ENCODE measurements at regions not wholly inside any gene's neighbourhood (a gene's known extent, or its start where the extent isn't known, plus 50 kb on each side); places are given as distances from the start of the nearest gene placed in this dataset.

- DNase-seq (ENCODE audit: low spot score), result no peak
- TF ChIP-seq ZNF462 (CRISPR knock-in tag; IDR thresholded peaks at IDR 0.05) (no peak), NANOG (IDR thresholded peaks at IDR 0.05; ENCODE audit: borderline replicate concordance) (no peak), EZH2 (IDR thresholded peaks at IDR 0.05; ENCODE audit: low read depth, unreplicated experiment) (no peak), REST (IDR thresholded peaks at IDR 0.05; ENCODE audit: unreplicated experiment) (no peak), STAT1 (IDR thresholded peaks at IDR 0.05; ENCODE audit: unreplicated experiment) (no peak)
- no peaks in the 10 kb centered on the region for H3K27me3 Mint-ChIP-seq (ENCODE audit: insufficient read depth, low read depth, poor library complexity)
- no peak overlapping the region for H3K4me3 Mint-ChIP-seq
- no peak overlapping the region for H3K27ac Mint-ChIP-seq
- Histone ChIP-seq H3K79me2 (replicated peaks; ENCODE audit: insufficient read depth) (no peaks in the 10 kb centered on the region), H3F3A (replicated peaks; ENCODE audit: low read depth) (no peaks in the 10 kb centered on the region), H3K4me2 (no peak overlapping the region), H3K27me3 (ENCODE audit: insufficient read depth) (no peaks in the 10 kb centered on the region), H3K36me3 (ENCODE audit: insufficient read depth) (no peaks in the 10 kb centered on the region), H4K20me1 (replicated peaks; ENCODE audit: insufficient read depth) (no peaks in the 10 kb centered on the region), H2AFZ (no peak overlapping the region), H3K4me3 (no peak overlapping the region), H3K9me2 (ENCODE audit: insufficient read depth) (no peaks in the 10 kb centered on the region), H3K27ac (ENCODE audit: low read depth) (no peak overlapping the region), H3K4me1 (ENCODE audit: insufficient read depth) (peaks cover 21% of the 10 kb centered on the region)
- peaks cover 24% of the 10 kb centered on the region for H3K4me1 Mint-ChIP-seq
- ATAC-seq, result no peak
- peaks cover 6% of the 10 kb centered on the region; the same call in 2 of the 3 replicates for H3K9me3 Mint-ChIP-seq
- H3K36me3 Mint-ChIP-seq (ENCODE audit: low read depth), result peaks cover 9% of the 10 kb centered on the region; the same call in 2 of the 3 replicates
Measured at GRCh38 chr4:13267091-13267490, 217.0 kb downstream of the RAB28 start.
